CD4-positive, alpha-beta T cell (primary cell): ENCODE measurements at regions not wholly inside any gene's neighbourhood (a gene's known extent, or its start where the extent isn't known, plus 50 kb on each side); places are given as distances from the start of the nearest gene placed in this dataset.

ENCODE experiments used
- ATAC-seq: fragments of 200-7000 bp; cut with Tn5 transposase; one replicate; pipeline ENCODE4 v1.10.0; 2022; ENCODE audit warnings: mild to moderate bottlenecking; ENCODE audit not compliant: poor library complexity
- CTCF ChIA-PET: fragments of 350-600 bp; sonication (Branson Sonifier 250); formaldehyde crosslinking; loops from one replicate; lab custom pipeline; 2021; ENCODE audit warnings: antibody characterized with exemption, inconsistent platforms; lab: Charles Lee
- POLR2A ChIA-PET: fragments of 350-600 bp; sonication (Branson Sonifier 250); formaldehyde crosslinking; loops from one replicate; lab custom pipeline; 2021; ENCODE audit warnings: antibody characterized with exemption, inconsistent platforms; lab: Charles Lee
- DNase-seq, 14 experiments: peaks; one replicate each; pipeline ENCODE4 v3.0.0-alpha.2; 2013 to 2020; ENCODE audit warnings: mixed read lengths in 2 of 14
- H3K27ac ChIP-seq, 2 donors: one replicate each; pipeline versions ENCODE4 v1.5.1 to v1.7.0; 2013; ENCODE audit warnings: low read length in 2 of 2, low read depth in 1 of 2, mild to moderate bottlenecking in 1 of 2
- H3K27me3 ChIP-seq, 2 experiments: 1 replicate in 1 of 2; 2 replicates in 1 of 2; pipeline versions ENCODE4 v1.6.1 to v1.7.0; 2013; ENCODE audit warnings: low read length in 2 of 2, control low read depth in 1 of 2, mild to moderate bottlenecking in 1 of 2, moderate library complexity in 1 of 2; ENCODE audit not compliant: insufficient read depth in 2 of 2, control insufficient read depth in 1 of 2
- H3K36me3 ChIP-seq: one replicate; pipeline ENCODE4 v1.6.1; 2013; ENCODE audit warnings: low read length, control low read depth; ENCODE audit not compliant: insufficient read depth
- H3K4me1 ChIP-seq: one replicate; pipeline ENCODE4 v1.6.1; 2013; ENCODE audit warnings: low read length, control low read depth; ENCODE audit not compliant: insufficient read depth
- H3K4me3 ChIP-seq: one replicate; pipeline ENCODE4 v1.5.1; 2013; ENCODE audit warnings: mild to moderate bottlenecking, low read length, moderate library complexity
- H3K9me3 ChIP-seq, 2 experiments: 1 replicate in 1 of 2; 2 replicates in 1 of 2; pipeline versions ENCODE4 v1.6.1 to v1.7.0; 2013; ENCODE audit warnings: low read length in 2 of 2, mild to moderate bottlenecking in 2 of 2, control low read depth in 1 of 2, moderate library complexity in 1 of 2; ENCODE audit not compliant: control insufficient read depth in 1 of 2, insufficient read depth in 1 of 2
- H3K27ac Mint-ChIP-seq: one replicate; pipeline ENCODE4 v1.8.0; 2020; ENCODE audit warnings: mixed read lengths
- H3K27me3 Mint-ChIP-seq: one replicate; pipeline ENCODE4 v1.8.0; 2021; ENCODE audit warnings: mixed read lengths
- H3K36me3 Mint-ChIP-seq: one replicate; pipeline ENCODE4 v1.8.0; 2021; ENCODE audit warnings: low read depth, mixed read lengths
- H3K4me1 Mint-ChIP-seq: one replicate; pipeline ENCODE4 v1.8.0; 2021; ENCODE audit warnings: low read depth, mixed read lengths
- H3K4me3 Mint-ChIP-seq: one replicate; pipeline ENCODE4 v1.8.0; 2020; ENCODE audit warnings: mild to moderate bottlenecking, mixed read lengths
- H3K9me3 Mint-ChIP-seq: one replicate; pipeline ENCODE4 v1.8.0; 2020; ENCODE audit warnings: mixed read lengths
- intact Hi-C, 2 experiments: fragments of 100-400 bp; cut with DNase I in 1 of 2; cut with micrococcal nuclease in 1 of 2; formaldehyde crosslinking; loops; one replicate each; pipeline versions ENCODE4 v1.15.1 to v1.9.0; 2023 to 2025; cut with DNase I, micrococcal nuclease
- TF ChIP-seq, protein P1 (sequence below): fragments of 200-600 bp; IDR thresholded peaks from one replicate; pipeline ENCODE4 v1.8.0; 2022; ENCODE audit warnings: antibody characterized with exemption, mild to moderate bottlenecking

DNA sequence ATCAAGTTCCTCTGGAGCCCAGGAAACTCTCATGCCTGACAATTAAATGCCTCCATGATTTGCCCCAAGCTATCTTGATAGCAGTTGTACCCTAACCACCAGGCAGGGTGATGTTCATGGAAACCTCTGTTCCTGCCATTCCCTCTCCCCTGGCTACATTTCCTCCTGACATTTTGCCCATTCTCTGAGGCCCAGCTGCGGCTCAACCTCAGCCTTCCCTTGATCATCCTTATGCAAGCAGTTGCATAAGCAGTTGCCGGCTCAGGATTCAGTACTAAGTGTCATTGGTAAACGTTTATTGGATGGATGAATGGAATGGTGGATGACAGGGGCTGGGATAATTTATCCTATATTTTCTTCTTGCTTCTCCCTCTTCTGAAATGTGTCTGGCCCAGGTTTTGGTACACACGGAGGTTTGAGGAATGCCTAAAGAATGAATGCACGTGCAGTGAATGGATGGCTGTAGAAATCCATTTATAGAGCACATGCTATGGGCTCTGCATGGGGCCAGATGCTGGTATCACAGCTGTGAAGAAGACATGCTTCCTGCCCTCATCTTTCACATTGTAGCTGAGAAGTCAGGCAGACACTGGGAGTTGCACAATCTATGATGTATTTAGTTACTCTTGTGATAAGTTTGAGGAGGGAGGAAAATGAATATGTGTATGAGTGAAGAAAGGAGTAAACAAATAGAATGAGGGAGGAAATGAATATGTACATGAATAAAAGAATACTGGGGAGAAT lies 261.8 kb downstream of the FOXD2 start:
- no peak overlapping the region for H3K27ac ChIP-seq
- Mint-ChIP-seq H3K4me1 (no peaks in the 10 kb centered on the region), H3K4me3 (no peak overlapping the region), H3K36me3 (no peaks in the 10 kb centered on the region), H3K27me3 (peaks cover 22% of the 10 kb centered on the region), H3K27ac (no peak overlapping the region), H3K9me3 (no peaks in the 10 kb centered on the region)
- ATAC-seq, result no peak
- ChIA-PET POLR2A (no interaction called here), CTCF (no interaction called here)
- TF ChIP-seq, protein P1, sequence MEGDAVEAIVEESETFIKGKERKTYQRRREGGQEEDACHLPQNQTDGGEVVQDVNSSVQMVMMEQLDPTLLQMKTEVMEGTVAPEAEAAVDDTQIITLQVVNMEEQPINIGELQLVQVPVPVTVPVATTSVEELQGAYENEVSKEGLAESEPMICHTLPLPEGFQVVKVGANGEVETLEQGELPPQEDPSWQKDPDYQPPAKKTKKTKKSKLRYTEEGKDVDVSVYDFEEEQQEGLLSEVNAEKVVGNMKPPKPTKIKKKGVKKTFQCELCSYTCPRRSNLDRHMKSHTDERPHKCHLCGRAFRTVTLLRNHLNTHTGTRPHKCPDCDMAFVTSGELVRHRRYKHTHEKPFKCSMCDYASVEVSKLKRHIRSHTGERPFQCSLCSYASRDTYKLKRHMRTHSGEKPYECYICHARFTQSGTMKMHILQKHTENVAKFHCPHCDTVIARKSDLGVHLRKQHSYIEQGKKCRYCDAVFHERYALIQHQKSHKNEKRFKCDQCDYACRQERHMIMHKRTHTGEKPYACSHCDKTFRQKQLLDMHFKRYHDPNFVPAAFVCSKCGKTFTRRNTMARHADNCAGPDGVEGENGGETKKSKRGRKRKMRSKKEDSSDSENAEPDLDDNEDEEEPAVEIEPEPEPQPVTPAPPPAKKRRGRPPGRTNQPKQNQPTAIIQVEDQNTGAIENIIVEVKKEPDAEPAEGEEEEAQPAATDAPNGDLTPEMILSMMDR, result no peak
- no peak overlapping the region for H3K4me3 ChIP-seq
- no peaks in the 10 kb centered on the region for H3K36me3 ChIP-seq
- DNase-seq, result no peak
- intact Hi-C loops, result no loop called here
- H3K9me3 ChIP-seq, result no peaks in the 10 kb centered on the region
- H3K27me3 ChIP-seq, result peaks cover 0 to 8% of the 10 kb centered on the region in 2 experiments
- H3K4me1 ChIP-seq, result no peaks in the 10 kb centered on the region

DNA sequence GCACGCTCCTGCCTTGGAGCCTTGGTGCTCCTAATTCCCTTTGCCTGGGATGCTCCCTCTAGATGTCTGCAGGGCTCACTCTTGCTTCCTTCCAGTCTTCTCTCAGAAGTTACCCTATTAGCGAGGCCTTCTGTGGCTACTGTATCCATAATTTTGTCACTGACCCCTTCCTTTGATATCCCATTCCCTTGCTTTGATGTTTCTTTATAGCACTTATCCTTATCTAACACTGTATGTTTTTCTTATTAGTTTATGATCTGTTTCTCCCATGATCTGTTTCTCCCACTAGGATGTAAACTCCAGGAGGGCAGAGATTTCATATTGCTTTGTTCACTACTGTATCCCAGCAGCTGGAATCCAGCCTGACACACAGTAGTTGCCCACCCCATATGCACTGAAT lies 263.4 kb downstream of the FOXD2 start:
- Mint-ChIP-seq H3K36me3 (no peaks in the 10 kb centered on the region), H3K9me3 (no peaks in the 10 kb centered on the region), H3K4me3 (no peak overlapping the region), H3K27ac (no peak overlapping the region), H3K27me3 (peaks cover 32% of the 10 kb centered on the region), H3K4me1 (no peaks in the 10 kb centered on the region)
- DNase-seq (no peak), ATAC-seq (no peak)
- Histone ChIP-seq H3K27ac (no peak overlapping the region), H3K36me3 (no peaks in the 10 kb centered on the region), H3K4me1 (no peaks in the 10 kb centered on the region), H3K4me3 (no peak overlapping the region), H3K27me3 (peaks cover 12 to 21% of the 10 kb centered on the region in 2 experiments), H3K9me3 (no peaks in the 10 kb centered on the region)
- ChIA-PET POLR2A (no interaction called here), CTCF (no interaction called here)
- intact Hi-C loops, result no loop called here
- TF ChIP-seq, protein P1, result no peak

DNA sequence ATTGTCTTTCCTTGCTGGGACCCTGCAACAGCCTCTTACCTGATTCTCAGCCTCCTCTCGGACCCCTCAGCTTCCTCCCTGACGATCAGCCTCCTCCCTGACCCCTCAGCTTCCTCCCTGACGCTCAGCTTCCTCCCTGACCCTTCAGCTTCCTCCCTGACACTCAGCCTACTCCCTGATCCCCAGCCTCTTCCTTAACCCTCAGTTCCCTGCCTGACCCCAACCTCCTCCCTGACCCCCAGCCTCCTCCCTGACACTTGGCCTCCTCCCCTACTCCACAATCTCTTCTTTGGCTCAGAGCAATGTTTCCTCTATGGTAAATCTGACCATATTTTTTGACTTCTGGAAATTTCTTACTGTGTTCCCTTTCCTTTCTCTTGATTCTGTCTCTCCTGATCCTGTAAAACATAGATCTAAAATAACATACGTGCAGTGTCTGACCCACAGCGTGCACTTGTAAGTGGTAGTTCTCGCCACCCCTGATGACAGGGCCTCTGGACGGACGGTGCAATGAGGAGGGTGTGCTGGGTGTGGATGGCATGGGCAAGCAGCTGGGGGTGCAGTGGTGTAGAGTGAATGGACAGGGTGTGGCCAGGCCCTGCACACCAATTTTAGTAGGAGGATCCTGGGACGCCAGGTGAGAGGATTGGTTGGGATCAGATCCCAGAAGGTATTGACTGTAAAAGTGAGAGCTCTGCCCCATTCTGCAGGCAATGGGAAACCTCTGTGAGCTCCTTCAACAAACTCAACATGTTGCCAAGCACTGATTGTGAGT lies 264.1 kb downstream of the FOXD2 start:
- ATAC-seq (no peak), DNase-seq (no peak)
- Mint-ChIP-seq H3K9me3 (no peaks in the 10 kb centered on the region), H3K36me3 (no peaks in the 10 kb centered on the region), H3K27me3 (peaks cover 37% of the 10 kb centered on the region), H3K4me3 (no peak overlapping the region), H3K27ac (no peak overlapping the region), H3K4me1 (no peaks in the 10 kb centered on the region)
- H3K27me3 ChIP-seq, result peaks cover 12 to 26% of the 10 kb centered on the region in 2 experiments
- TF ChIP-seq, protein P1, result no peak
- H3K36me3 ChIP-seq, result no peaks in the 10 kb centered on the region
- ChIA-PET CTCF (no interaction called here), POLR2A (no interaction called here)
- H3K9me3 ChIP-seq, result no peaks in the 10 kb centered on the region
- H3K4me1 ChIP-seq, result no peaks in the 10 kb centered on the region
- intact Hi-C loops, result no loop called here
- no peak overlapping the region for H3K4me3 ChIP-seq
- H3K27ac ChIP-seq, result no peak overlapping the region
